Psoas muscle (tissue), 7 donors: ENCODE measurements at regions not wholly inside any gene's neighbourhood (a gene's known extent, or its start where the extent isn't known, plus 50 kb on each side); places are given as distances from the start of the nearest gene placed in this dataset.

ENCODE experiments used
- ATAC-seq, 4 donors: fragments of 200-7000 bp; cut with Tn5 transposase; one replicate each; pipeline ENCODE4 v1.9.1; 2020; ENCODE audit warnings: moderate library complexity in 3 of 4, mild to moderate bottlenecking in 2 of 4
- DNase-seq, 2 donors: peaks; one replicate each; pipeline ENCODE4 v3.0.0-alpha.2; 2020
- H3K27ac ChIP-seq: fragments of 200-600 bp; one replicate; pipeline ENCODE4 v1.8.0; 2022
- H3K27me3 ChIP-seq, 3 donors: fragments of 200-600 bp in 1 of 3; one replicate each; pipeline versions ENCODE4 v1.6.1 to v1.8.0; 2013 to 2022; ENCODE audit warnings: low read length in 2 of 3, mild to moderate bottlenecking in 2 of 3, moderate library complexity in 1 of 3; ENCODE audit not compliant: insufficient read depth in 3 of 3
- H3K36me3 ChIP-seq, 2 donors: fragments of 200-600 bp in 1 of 2; one replicate each; pipeline versions ENCODE4 v1.6.1 to v1.8.0; 2013 to 2022; ENCODE audit warnings: low read depth in 1 of 2, mild to moderate bottlenecking in 1 of 2, moderate library complexity in 1 of 2; ENCODE audit not compliant: insufficient read depth in 1 of 2
- H3K4me1 ChIP-seq: fragments of 200-600 bp; one replicate; pipeline ENCODE4 v1.8.0; 2022
- H3K4me3 ChIP-seq: fragments of 200-600 bp; one replicate; pipeline ENCODE4 v1.8.0; 2022; ENCODE audit warnings: mild to moderate bottlenecking
- H3K9me3 ChIP-seq: fragments of 200-600 bp; one replicate; pipeline ENCODE4 v1.8.0; 2022
- CTCF ChIP-seq: fragments of 200-600 bp; IDR thresholded peaks from one replicate; pipeline ENCODE4 v1.8.0; 2022; ENCODE audit warnings: antibody characterized with exemption
- WGBS, 3 donors: extraction: QIAGEN DNeasy Blood & Tissue Kit; methylation state at CpG; one replicate each; pipeline versions ENCODE4 v1.1.6 to v1.1.7; 2013; 5-methylcytosine and 5-hydroxymethylcytosine counted together
- intact Hi-C, 2 donors: fragments of 100-400 bp; cut with DNase I; formaldehyde crosslinking; loops; one replicate each; pipeline versions ENCODE4 v1.11.0 to v1.14.2; 2022
- donor health status: healthy with polysubstance abuse.
- donor health status: DM: no; HTN: no; CAD: no; lungs with moderate emphysema.
- donor health status: Bipolar disorder and iron deficiency.
- donor health status: healthy.
- donor health status: DM: yes; HTN: yes; CAD: no.
- donor health status: DM: no; HTN: no; CAD: no.
- donor health status: DM: yes; HTN: yes; CAD: no.

GRCh38 chr14:71245659-71246361, 338.6 kb downstream of the PCNX1 start:
- TF ChIP-seq CTCF = no peak
- 89 to 92% (median 90%) methylated on average over 8 of the region's 8 CpGs for WGBS, 3 donors

GRCh38 chr14:71246539-71246938, 339.3 kb downstream of the PCNX1 start:
- no peak for DNase-seq
- no peaks in the 10 kb centered on the region for H3K27me3 ChIP-seq
- intact Hi-C loops = no loop called here
- no peak for TF ChIP-seq CTCF
- no peak overlapping the region for H3K4me3 ChIP-seq
- H3K4me1 ChIP-seq = no peaks in the 10 kb centered on the region
- H3K36me3 ChIP-seq = no peaks in the 10 kb centered on the region
- WGBS, 3 donors = 84 to 94% (median 85%) methylated on average over 1 of the region's 1 CpG
- no peak for ATAC-seq
- H3K9me3 ChIP-seq = no peaks in the 10 kb centered on the region
- no peak overlapping the region for H3K27ac ChIP-seq

More at GRCh38 chr14:71245659-71246361, 338.6 kb downstream of the PCNX1 start:
- intact Hi-C loops = no loop called here
- Histone ChIP-seq H3K27ac (no peak overlapping the region), H3K4me3 (no peak overlapping the region), H3K9me3 (no peaks in the 10 kb centered on the region), H3K27me3 (no peaks in the 10 kb centered on the region), H3K36me3 (no peaks in the 10 kb centered on the region), H3K4me1 (no peaks in the 10 kb centered on the region)
- ATAC-seq (no peak), DNase-seq (no peak)

- Histone ChIP-seq H3K4me1 (no peaks in the 10 kb centered on the region), H3K36me3 (no peaks in the 10 kb centered on the region), H3K9me3 (no peaks in the 10 kb centered on the region), H3K27ac (no peak overlapping the region), H3K4me3 (no peak overlapping the region), H3K27me3 (no peaks in the 10 kb centered on the region)
- WGBS, 3 donors = 71 to 88% (median 88%) methylated on average over 4 of the region's 4 CpGs
- intact Hi-C loops = no loop called here
- DNase-seq (no peak), ATAC-seq (no peak)
- no peak for TF ChIP-seq CTCF
Observed at GRCh38 chr14:71247106-71247505, 339.8 kb downstream of the PCNX1 start.

- no peak for DNase-seq
Observed at GRCh38 chr14:71248194-71248593, 340.9 kb downstream of the PCNX1 start.

More at GRCh38 chr14:71248194-71248593, 340.9 kb downstream of the PCNX1 start:
- 79 to 84% (median 83%) methylated on average over 3 of the region's 3 CpGs for WGBS, 3 donors
- no peak for ATAC-seq
- H3K27me3 ChIP-seq = no peaks in the 10 kb centered on the region
- TF ChIP-seq CTCF = no peak
- intact Hi-C loops = no loop called here
- H3K4me3 ChIP-seq = no peak overlapping the region
- no peaks in the 10 kb centered on the region for H3K9me3 ChIP-seq
- no peaks in the 10 kb centered on the region for H3K4me1 ChIP-seq
- H3K36me3 ChIP-seq = no peaks in the 10 kb centered on the region
- H3K27ac ChIP-seq = no peak overlapping the region
